NCI-H2029 (cell line): ENCODE measurements at regions not wholly inside any gene's neighbourhood (a gene's known extent, or its start where the extent isn't known, plus 50 kb on each side); places are given as distances from the start of the nearest gene placed in this dataset.
"Not testable (repeated sequence)": the region's sequence is repeated elsewhere in the genome, so short reads cannot be mapped to it uniquely, and the experiment has no call there.

Experiments used
- DNase-seq: peaks from one replicate; lab custom pipeline; 2025; lab: John Stamatoyannopoulos, UW

DNA sequence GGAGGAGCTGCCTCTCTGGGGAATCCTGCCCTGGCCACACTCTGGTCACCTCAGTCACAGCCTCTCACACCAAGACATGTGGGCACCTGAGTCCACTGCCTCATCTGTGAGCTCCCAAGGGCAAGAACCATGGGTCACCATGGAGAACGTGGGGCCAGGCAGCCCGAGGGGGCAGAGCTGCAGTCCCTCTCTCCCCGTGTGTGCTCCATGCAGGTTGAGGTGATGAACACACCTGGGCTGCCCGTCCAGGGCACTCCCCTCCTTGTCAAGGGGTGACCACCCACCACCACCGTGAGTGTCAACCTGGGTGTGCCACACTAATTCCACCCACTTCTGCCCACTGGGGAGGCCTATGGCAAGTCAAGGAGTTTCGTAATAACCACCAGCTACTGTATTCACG lies 159.6 kb upstream of the RAB6C start:
- no peak for DNase-seq

DNA sequence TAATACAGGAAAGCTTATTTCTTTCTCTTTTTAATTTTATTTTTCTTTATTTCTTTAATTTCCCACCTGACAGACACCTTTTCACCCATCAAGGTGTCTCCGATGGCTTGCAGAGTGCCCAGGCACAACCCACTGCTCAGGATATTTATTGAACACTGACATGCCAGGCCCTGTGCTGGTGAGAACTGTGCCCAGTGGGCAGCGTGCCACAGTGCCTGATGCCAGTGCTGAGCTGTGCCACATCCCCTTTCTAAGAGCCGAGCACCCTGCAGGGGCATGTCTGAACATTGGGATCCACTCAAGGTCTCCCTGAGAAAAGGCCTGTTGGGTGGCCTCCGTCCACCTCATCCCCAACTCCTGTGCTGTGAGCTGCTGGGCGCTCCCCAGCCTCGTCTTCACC lies 158.6 kb upstream of the RAB6C start:
- no peak for DNase-seq

DNA sequence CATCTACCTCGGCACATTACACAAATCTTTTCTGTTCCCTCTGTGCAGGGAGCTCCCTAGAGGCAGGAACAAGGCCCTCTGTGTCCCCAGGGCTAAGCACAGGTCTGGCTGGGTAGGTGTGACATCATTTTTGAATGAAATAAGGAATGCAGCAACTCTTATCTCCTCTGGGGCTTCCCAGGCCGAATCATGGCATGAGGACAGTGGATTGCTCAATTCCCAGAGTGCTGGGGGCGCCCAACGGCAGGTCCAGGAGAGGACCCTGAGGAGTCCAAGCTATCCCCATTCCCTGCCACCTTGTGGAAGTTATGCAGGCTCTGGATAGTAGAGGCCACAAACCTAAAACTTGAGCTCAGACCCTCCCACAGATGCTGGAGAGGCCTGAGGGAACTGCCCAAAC lies 158.0 kb upstream of the RAB6C start:
- DNase-seq, result no peak

DNA sequence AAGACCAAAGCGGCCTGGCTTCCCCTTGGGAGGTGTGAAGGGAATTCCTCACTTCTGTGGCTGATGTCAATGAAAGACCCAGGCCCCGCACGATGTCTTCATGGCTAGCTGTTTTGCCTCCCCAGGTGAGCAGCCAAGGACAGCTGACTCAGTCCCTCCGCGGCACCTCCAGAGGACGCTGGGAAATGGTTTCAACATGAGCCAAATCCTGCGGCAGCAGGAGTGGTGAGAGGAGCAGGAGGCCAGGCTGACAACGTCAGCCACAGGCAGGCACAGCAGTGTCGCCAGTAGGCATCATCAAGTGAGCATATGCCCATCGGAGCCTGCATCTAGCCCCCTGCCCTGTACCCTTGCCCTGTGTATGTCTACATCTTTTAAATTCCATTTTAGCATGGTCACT lies 156.4 kb upstream of the RAB6C start:
- no peak for DNase-seq

DNA sequence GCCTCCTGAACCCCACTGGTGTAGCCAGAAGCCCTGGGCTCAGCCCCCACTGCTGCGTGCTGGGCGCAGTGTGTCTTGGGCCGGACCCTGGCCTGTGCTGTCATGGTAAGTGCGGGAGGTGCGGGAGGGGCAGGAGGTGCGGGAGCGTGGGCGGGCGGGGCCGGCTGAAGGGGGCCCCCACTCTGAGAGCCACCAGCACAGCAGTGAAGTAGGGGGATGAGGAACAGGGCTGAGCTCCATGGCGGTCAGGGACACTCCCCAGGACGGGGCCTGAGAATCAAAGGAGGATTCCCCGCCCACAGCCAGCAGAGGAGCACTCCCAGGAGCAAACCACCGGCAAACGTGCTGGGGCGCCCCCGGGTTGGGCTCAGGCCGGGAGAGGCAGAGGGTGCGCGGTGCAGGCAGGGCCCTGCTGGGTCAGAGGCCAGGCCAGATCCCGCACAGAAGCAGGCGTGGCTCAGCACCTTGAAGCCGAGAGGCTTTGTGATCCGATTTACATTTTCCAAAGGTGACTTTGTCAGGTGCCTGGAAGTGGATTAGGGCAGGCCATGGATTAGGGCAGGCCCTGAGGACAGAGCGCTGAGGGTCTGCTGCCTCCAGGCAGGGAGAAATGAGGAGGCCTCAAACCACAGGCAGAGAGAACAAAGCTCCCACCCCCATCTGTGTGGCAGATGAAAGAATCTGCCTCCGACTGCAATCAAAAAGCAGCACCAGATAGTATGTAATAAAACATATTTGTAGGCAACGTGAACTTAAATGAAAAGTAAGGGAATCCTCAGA lies 152.0 kb upstream of the RAB6C start:
- DNase-seq, result no peak

DNA sequence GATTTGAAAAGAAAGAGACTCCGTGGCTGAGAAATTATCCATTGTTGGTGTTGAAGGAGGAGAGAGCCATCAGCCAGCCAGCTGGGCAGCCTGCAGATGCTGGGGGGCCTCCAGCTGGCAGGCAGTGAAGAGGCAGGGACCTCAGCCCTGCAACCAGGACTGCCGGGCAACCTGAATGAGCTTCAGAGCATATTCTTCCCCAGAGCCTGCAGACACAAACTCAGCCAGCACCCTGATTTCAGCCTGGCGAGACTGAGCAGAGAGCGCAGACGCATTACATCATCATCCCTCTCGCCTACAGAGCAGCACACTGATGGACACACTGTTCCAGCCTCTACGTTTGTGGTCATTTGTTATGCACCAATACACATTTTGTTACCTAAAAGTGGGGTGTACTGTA lies 150.7 kb upstream of the RAB6C start:
- no peak for DNase-seq

DNA sequence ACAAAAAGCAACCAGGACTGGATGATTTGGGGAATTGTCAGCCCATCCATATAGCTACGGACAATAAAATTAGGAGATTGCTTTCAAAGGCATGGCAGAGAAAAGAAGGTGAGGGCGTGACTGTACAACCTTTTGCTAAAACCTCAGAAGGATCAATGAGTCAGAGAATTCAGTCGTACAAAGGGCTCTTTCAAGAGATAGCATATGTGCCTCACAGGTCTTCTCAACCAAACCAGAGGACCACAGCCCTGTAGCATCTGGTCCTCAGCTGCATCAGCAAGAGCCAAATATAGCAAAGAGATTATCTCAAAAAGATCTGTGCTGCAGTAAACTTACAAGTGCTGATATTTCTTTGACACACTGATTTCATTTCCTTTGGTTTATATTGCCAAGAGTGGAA lies 149.9 kb upstream of the RAB6C start:
- no peak for DNase-seq

DNA sequence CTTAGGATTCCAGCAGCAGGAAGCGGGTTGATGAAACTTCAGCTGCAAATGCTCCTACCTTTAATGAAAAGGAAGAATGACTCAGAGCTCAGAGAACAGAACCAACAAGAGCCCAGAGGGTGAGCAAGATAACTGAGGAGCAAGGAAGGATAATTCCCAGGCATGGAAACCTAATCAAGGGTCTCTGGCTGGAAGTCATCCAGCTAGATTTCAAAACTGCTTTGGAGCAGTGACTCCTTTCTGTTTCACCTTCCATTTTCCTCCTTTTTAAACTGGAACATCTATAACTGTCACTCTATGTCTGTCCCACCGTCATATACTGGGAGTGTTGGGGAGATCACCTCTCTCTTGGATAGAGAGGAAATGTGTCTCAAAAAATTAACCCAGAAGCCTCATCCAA lies 148.4 kb upstream of the RAB6C start:
- no peak for DNase-seq

DNA sequence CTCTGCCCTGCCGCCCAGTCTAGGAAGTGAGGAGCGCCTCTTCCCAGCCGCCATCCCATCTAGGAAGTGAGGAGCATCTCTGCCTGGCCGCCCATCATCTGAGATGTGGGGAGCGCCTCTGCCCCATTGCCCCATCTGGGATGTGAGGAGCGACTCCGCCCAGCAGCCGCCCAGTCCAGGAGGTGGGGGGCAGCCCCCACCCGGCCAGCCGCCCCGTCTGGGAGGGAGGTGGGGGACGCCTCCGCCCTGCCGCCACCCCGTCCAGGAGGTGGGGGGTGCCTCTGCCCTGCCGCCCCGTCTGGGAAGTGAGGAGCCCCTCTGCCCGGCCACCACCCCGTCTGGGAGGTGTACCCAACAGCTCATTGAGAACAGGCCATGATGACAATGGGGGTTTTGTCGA lies 146.0 kb upstream of the RAB6C start:
- not testable (repeated sequence) for DNase-seq

DNA sequence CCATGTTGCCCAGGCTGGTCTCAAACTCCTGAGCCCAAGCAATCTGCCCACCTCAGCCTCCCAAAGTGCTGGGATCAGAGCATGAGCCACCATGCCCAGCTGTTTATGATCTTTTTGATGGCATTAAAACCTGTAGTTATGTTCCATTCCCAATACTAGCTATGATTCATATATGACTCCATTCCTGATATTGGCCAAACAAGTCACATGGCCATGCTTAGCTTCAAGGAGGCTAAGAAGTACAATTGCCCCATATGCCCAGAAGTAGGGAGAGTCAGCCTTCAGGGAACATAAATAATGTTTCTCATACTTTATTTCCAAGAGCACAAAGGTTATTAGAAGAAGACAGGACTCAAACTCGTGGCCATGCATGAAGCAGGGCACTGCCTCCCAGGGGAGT lies 132.4 kb upstream of the RAB6C start:
- no peak for DNase-seq

DNA sequence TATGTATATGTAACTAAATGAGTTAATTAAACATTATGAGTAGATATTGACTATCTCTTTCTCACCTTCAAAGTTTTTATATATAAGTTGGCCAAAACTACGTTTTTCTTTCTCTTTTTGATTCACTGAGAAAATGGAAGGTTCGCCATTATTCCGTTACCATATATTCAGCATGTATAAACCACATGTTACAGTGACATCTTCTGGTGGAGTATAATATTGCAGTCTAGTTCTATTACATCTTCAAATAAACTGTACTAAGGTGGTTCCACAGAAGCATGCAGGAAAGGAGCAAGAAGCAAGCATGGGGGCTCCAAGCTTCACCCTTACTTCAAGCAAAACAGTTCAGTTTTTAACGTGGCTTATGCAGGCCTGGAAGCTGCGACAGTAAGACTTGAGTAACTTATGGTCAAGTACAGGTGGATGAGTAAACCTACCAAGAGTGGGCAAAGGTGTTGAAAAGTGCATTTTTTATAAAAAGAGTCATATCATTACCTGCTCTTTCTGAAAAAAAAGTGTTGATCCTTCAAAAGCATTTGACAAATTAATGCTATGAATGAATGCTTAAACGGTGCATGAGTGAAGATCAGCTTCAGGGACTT lies 129.8 kb upstream of the RAB6C start:
- DNase-seq, result peak; percentile 67

DNA sequence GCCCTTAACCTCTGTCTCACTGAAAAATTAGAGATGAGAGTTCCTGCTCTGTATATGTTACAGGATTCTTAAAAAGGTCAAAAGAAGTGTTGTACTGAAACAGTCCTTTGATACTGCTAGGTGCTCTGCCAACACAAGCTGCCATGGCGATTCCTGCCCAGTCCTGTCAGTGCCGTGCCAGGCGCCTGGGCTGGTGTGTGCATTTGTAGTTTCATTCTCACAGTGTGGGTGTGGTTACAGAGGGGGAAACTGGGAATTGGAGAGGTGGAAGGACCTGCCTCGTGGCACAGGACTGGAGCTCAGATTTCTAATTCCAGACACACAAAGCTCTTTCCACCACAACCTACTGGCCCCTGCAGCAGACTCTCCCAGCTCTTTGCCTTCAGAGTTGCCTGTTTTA lies 122.3 kb upstream of the RAB6C start:
- peak; percentile 7 for DNase-seq

DNA sequence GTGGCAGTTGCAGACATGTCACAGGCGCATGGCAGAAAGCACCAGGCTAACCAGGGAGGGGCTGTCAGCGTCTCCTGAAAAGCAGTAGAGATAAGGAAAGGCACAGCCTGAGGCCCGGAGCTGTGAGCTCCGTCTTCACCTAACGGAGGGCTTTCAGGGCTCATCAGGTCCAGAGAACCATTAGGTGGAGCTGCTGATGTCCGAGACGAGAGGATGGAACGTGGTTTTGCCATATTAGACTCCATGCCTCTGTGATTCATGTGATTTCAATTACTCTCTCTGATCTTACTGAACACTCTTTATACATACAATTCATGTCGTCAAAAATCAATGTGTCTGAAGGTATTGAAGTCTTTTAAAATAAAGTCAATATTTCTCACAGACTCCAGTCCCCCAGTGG lies 120.3 kb upstream of the RAB6C start:
- no peak for DNase-seq

DNA sequence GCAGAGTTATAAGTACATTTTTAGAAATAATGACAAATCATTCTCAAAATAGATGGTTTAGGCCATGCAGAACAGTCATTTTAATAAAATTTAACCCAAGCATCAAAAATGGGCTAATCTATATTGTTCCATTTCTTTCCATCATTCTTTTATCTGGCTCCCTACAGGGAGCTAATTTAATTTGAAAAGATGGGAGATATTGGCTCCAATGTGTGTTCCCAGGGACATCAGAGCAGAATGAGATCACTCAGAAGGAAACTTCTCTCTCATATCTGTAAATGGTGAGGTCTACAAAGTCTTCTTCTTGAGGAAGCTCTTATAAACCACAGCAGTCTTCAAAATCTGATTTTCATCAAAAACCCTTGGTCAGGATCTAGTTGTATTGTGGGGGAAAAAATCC lies 119.4 kb upstream of the RAB6C start:
- no peak for DNase-seq

DNA sequence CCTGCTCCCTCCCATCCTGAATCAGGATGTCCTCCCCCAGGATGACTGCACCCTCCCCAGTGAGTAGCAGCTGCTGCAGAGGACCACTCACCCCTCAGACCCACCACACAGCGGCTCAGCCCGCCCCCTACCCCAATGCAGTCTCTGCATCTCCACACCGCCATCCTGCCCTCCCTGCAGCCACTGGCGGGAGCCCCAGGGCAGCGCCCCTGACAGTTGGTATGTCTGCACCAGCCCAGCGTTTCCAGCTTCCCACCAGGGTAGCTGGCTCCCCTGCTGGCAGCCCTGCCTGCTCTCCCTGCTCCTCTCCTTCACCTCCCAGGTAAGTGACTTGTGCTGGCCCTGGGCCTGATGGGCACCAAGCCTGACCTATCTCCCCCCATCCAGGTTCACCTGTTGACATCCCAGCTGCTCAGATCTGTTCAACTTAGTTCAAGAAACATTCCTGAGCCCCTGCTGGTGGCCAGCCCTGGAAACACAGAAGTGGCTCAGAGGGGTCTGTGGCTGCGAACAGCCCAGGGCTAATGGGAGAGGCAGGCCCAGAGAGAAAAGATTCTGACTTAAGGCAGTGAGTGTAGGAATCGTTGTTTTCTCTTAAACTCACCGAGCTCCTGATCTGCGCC lies 117.7 kb upstream of the RAB6C start:
- DNase-seq, result no peak

DNA sequence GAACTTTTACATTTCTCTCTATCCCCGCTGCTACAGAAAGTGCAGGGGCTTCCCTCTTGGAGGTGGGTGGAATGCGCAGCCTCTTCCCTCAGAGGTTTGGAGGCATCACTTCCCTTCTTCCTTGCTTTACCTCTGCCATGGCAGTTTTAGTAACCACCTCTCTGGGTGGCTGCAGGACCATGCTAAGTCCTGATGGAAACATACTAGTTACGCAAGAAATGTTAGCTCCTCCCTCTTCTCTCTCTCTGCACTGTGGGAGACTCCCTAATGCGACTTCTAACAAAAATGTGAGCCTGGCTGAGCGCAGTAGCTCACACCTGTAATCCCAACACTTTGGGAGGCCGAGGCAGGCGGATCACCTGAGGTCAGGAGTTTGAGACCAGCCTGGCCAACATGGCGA lies 116.8 kb upstream of the RAB6C start:
- DNase-seq, result no peak

DNA sequence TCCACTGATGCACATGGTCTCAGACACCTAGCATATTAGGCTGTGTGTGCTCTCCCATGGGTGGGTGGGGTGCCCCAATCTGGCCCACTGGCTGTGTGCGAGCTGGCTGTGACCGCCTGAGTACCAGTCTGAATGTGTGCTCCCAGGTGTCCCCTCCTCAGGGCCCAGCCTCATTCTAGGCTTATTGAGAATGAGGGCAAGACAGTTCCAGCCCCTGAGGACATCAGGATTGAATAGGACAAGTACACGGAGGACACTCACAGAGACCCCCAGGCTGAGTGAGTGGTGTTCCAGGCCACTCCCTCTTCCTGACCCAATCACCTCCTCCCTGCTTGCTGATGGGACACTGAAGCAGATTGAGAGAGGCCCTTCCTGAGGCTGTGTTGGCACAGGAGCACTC lies 116.1 kb upstream of the RAB6C start:
- no peak for DNase-seq

DNA sequence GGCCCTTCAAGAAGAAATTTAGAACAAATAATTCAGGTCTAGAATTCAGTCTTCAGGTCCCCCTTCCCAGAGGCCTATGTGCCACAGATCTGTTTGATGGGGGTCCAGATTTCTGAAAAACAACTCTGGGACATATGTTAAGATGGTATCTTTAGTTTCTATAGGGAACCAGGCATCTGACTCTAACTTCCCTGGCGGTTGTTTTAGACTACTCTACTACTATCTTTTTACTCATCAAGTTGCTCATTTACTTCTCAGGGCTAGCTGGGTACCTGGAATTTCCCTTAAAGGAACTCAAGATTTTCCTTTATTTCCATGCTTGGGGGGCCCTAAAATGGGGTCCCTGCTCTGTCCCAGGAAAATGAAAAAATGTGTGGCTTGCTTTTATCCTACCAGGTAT lies 114.7 kb upstream of the RAB6C start:
- no peak for DNase-seq

DNA sequence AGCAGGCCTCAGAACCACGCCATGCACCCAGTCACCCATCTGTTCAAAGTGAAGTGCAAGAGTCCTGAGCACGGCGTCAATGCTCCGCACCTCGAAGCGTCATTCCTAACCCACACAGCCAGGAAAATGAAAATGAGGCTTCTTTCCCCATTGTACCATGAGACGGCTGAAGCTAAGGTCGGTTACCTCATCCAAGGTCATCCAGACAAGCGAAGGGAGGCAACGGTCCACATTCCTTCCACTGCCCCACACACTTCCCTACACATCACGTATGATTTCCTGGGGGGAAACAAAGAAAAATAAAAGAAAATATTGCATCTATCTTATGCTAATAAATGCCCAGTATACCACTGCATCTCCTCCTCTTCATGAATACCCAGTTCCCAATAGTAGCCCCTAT lies 113.5 kb upstream of the RAB6C start:
- no peak for DNase-seq

DNA sequence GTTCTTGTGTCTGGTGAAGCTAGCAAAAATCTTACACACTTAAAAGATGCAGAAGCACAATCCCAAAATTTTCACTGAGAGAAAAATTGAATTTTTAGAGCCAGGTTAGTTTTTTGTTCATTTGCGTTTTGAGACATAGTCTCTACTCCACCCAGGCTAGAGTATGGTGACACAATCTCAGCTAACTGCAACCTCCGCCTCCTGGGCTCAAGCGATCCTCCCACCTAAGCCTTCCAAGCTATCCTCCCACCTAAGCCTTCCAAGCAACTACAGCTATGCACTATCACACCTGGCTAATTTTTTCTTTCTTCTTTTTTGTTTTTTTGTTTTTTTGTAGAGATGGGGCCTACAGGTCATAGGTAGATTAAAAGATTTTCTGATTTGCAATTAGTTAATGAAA lies 113.1 kb upstream of the RAB6C start:
- no peak for DNase-seq

DNA sequence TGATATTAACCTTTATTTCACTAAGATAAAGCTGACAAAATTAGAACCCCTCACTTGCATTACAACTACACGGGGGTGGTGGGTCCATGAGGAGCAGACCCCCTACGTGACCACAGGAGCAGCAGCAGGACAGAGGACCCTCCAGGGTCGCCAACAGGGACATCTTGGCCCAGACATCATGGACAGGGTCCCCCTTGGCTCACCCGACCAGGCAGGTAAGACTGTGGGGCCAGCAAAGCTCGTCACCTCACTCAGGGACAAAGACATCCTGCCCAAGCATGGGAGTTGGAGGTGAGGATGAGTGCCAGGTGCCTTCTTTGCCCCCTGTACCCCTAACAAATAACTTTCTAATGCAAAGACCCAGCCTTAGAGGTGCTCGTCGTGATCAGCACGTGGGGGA lies 111.3 kb upstream of the RAB6C start:
- DNase-seq, result no peak

DNA sequence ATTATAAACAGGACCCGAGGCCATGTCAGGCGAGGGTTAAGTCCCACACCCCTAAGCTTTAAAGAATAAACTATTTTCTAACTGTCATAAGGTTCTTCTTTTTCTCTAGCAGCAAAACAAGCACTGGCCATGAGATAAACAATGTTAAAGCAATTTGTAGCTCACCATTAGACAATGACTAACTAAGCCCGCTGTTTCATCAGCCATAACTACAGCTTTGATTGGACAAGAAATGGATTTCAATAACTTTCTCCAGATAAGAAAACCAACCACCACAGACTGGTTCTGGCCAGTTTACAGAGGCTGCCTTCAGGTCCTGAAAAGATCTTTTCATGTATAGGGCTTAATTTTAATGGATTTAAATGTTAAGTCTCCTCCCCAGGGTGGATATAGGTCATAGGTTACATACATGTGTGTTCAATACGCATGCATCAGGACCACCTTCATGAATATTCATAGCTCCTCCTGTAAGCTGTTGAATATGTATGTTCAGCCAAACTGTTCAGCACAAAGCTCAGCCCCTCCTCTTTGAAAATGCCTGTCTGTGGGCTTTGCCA lies 108.7 kb upstream of the RAB6C start:
- DNase-seq, result no peak

DNA sequence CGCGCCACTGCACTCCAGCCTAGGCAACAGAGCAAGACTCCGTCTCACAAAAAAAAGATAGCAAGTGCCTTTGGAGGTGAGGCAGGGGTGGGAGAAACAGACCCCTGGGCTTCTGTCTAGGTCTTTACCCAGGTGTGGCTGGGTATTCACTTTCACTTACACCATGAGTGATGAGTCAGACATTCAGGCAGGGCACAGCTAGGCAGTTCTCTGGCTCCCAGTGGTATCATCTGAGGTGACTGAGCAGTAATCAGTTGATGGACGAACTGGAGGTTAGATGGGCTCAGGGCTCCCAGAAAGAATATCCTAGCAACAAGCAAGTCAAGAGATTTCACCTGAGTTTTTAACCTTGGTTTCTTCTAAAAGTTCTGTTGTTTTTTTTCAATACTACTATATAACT lies 107.0 kb upstream of the RAB6C start:
- no peak for DNase-seq
